Stimulated activated CD8-positive, alpha-beta memory T cell treated with anti-CD3 and anti-CD28 coated beads, Interleukin-15, amount 100 ng/mL, for 4 hours (primary cell): ENCODE measurements at regions not wholly inside any gene's neighbourhood (a gene's known extent, or its start where the extent isn't known, plus 50 kb on each side); places are given as distances from the start of the nearest gene placed in this dataset.
"Not testable (repeated sequence)": the region's sequence is repeated elsewhere in the genome, so short reads cannot be mapped to it uniquely, and the experiment has no call there.

Experiments
- DNase-seq, 2 donors: peaks; one replicate each; pipeline ENCODE4 v3.0.0-alpha.2; 2020; ENCODE audit warnings: low read depth in 2 of 2

- no peak for DNase-seq
These were observed 72.9 kb upstream of the SEPTIN5 start for GRCh38 chr22:19641254-19641982.

- no peak for DNase-seq
These were observed 72.3 kb upstream of the SEPTIN5 start for GRCh38 chr22:19641983-19642451.

- no peak for DNase-seq
These were observed 70.6 kb upstream of the SEPTIN5 start for GRCh38 chr22:19643448-19644313.

GRCh38 chr22:19644314-19645223, 69.7 kb upstream of the SEPTIN5 start:
- DNase-seq = no peak

- DNase-seq = no peak
These were observed 68.9 kb upstream of the SEPTIN5 start for GRCh38 chr22:19645391-19645790.

- DNase-seq = no peak
These were observed 68.4 kb upstream of the SEPTIN5 start for GRCh38 chr22:19645905-19646304.

GRCh38 chr22:19646383-19646782, 67.9 kb upstream of the SEPTIN5 start:
- DNase-seq = no peak

GRCh38 chr22:19648419-19648929, 65.8 kb upstream of the SEPTIN5 start:
- DNase-seq = no peak

- DNase-seq = no peak
These were observed 62.0 kb upstream of the SEPTIN5 start for GRCh38 chr22:19652316-19652715.

- DNase-seq = no peak
These were observed 59.8 kb upstream of the SEPTIN5 start for GRCh38 chr22:19654338-19654987.

GRCh38 chr22:19655399-19655798, 58.9 kb upstream of the SEPTIN5 start:
- DNase-seq = no peak

GRCh38 chr22:19656541-19657251, 57.6 kb upstream of the SEPTIN5 start:
- no peak for DNase-seq

GRCh38 chr22:19657252-19658056, 56.8 kb upstream of the SEPTIN5 start:
- no peak for DNase-seq

GRCh38 chr22:19658057-19658966, 56.0 kb upstream of the SEPTIN5 start:
- no peak for DNase-seq

- no peak for DNase-seq
These were observed 55.1 kb upstream of the SEPTIN5 start for GRCh38 chr22:19658967-19659804.

GRCh38 chr22:19659805-19660345, 54.4 kb upstream of the SEPTIN5 start:
- DNase-seq = no peak

GRCh38 chr22:19660583-19660982, 53.7 kb upstream of the SEPTIN5 start:
- DNase-seq = not testable (repeated sequence)
